Endothelial cell of umbilical vein (primary cell): ENCODE measurements at regions not wholly inside any gene's neighbourhood (a gene's known extent, or its start where the extent isn't known, plus 50 kb on each side); places are given as distances from the start of the nearest gene placed in this dataset.

ENCODE experiments used
- EZH2 ChIP-seq: IDR thresholded peaks from 2 replicates; pipeline ENCODE4 v1.6.1; 2012; ENCODE audit warnings: borderline replicate concordance, low read depth, mild to moderate bottlenecking, moderate library complexity, low read length, inconsistent platforms; ENCODE audit not compliant: severe bottlenecking
- FOS ChIP-seq: IDR thresholded peaks from 2 replicates; pipeline ENCODE4 v1.6.1; 2011; ENCODE audit warnings: mild to moderate bottlenecking, low read length, moderate library complexity, borderline replicate concordance; ENCODE audit not compliant: insufficient read depth
- POLR2A ChIP-seq: IDR thresholded peaks from 2 replicates; pipeline ENCODE4 v1.6.1; 2012; ENCODE audit warnings: low read depth, mild to moderate bottlenecking, control low read depth, low read length
- POLR2AphosphoS5 ChIP-seq: IDR thresholded peaks from 2 replicates; pipeline ENCODE4 v1.6.1; 2012; ENCODE audit warnings: low read depth, mild to moderate bottlenecking, control low read depth, low read length, moderate library complexity; ENCODE audit not compliant: insufficient read depth
- TF ChIP-seq, protein P1 (sequence below), 2 donors: IDR thresholded peaks; 1 replicate in 1 of 2; 2 replicates in 1 of 2; pipeline ENCODE4 v1.5.1; 2011; ENCODE audit warnings: low read length in 2 of 2, mild to moderate bottlenecking in 2 of 2, moderate library complexity in 2 of 2, control low read depth in 1 of 2, inconsistent platforms in 1 of 2, low read depth in 1 of 2; ENCODE audit not compliant: insufficient read depth in 1 of 2; ENCODE audit errors: extremely low read depth in 1 of 2

DNA sequence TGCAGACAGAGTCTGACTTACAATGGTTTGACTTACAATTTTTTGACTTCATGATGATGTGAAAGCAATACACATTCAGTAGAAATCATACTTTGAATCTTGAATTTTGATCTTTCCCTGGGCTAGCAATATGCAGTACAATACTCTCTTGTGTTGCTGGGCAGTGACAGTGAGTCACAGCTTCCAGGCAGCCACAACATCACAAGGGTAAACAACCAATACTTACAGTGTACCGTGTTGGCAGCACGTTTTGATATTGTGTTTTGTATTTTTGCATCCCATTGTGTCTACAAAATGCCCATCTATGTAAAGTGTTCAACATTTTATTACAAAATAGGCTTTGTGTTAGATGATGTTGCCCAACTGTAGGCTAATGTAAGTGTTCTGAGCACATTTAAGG lies 150.9 kb downstream of the NTMT2 start:
- TF ChIP-seq POLR2AphosphoS5 = no peak
- no peak for TF ChIP-seq POLR2A
- TF ChIP-seq, protein P1, sequence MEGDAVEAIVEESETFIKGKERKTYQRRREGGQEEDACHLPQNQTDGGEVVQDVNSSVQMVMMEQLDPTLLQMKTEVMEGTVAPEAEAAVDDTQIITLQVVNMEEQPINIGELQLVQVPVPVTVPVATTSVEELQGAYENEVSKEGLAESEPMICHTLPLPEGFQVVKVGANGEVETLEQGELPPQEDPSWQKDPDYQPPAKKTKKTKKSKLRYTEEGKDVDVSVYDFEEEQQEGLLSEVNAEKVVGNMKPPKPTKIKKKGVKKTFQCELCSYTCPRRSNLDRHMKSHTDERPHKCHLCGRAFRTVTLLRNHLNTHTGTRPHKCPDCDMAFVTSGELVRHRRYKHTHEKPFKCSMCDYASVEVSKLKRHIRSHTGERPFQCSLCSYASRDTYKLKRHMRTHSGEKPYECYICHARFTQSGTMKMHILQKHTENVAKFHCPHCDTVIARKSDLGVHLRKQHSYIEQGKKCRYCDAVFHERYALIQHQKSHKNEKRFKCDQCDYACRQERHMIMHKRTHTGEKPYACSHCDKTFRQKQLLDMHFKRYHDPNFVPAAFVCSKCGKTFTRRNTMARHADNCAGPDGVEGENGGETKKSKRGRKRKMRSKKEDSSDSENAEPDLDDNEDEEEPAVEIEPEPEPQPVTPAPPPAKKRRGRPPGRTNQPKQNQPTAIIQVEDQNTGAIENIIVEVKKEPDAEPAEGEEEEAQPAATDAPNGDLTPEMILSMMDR (IDR thresholded peaks at IDR 0.05; ENCODE audit: extremely low read depth in 1 of 2, insufficient read depth in 1 of 2, low read depth in 1 of 2, low read length in 2 of 2) = no peak
- no peak for TF ChIP-seq EZH2
- no peak for TF ChIP-seq FOS
